ENCODE measurements at regions not wholly inside any gene's neighbourhood (a gene's known extent, or its start where the extent isn't known, plus 50 kb on each side); places are given as distances from the start of the nearest gene placed in this dataset.

GRCh38 chr5:56461584-56461983, 228.5 kb upstream of the ANKRD55 start:
- TF ChIP-seq POLR2A (IDR thresholded peaks at IDR 0.05) (no peak), CTCF (IDR thresholded peaks at IDR 0.05) (no peak), POLR2AphosphoS5 (IDR thresholded peaks at IDR 0.05) (no peak)
- WGBS = 93% methylated on average over 4 of the region's 4 CpGs
- H3K4me1 ChIP-seq (replicated peaks) = no peaks in the 10 kb centered on the region

GRCh38 chr5:56460681-56461191, 227.6 kb upstream of the ANKRD55 start:
- Histone ChIP-seq H3K27ac (no peak overlapping the region), H3K4me3 (no peak overlapping the region), H3K9me3 (no peaks in the 10 kb centered on the region), H3K27me3 (replicated peaks; ENCODE audit: insufficient read depth) (no peaks in the 10 kb centered on the region), H3K4me1 (replicated peaks) (no peaks in the 10 kb centered on the region), H3K36me3 (no peaks in the 10 kb centered on the region)
- intact Hi-C loops (cut with DNase I) = no loop called here
- WGBS = 13% methylated on average over 5 of the region's 5 CpGs
- DNase-seq (ENCODE audit: low spot score) = peak; percentile 75
- TF ChIP-seq POLR2AphosphoS5 (IDR thresholded peaks at IDR 0.05) = no peak
- no peak for TF ChIP-seq CTCF (IDR thresholded peaks at IDR 0.05)
- no peak for TF ChIP-seq POLR2A (IDR thresholded peaks at IDR 0.05)

More at GRCh38 chr5:56461584-56461983, 228.5 kb upstream of the ANKRD55 start:
- Histone ChIP-seq H3K36me3 (no peaks in the 10 kb centered on the region), H3K27ac (no peak overlapping the region), H3K9me3 (no peaks in the 10 kb centered on the region), H3K4me3 (no peak overlapping the region), H3K27me3 (replicated peaks; ENCODE audit: insufficient read depth) (no peaks in the 10 kb centered on the region)
- intact Hi-C loops (cut with DNase I) = no loop called here
- DNase-seq (ENCODE audit: low spot score) = no peak

GRCh38 chr5:56460195-56460546, 227.0 kb upstream of the ANKRD55 start:
- H3K4me1 ChIP-seq (replicated peaks) = no peaks in the 10 kb centered on the region
- intact Hi-C loops (cut with DNase I) = no loop called here
- H3K27ac ChIP-seq = no peak overlapping the region
- no peaks in the 10 kb centered on the region for H3K9me3 ChIP-seq
- DNase-seq (ENCODE audit: low spot score) = no peak
- H3K36me3 ChIP-seq = no peaks in the 10 kb centered on the region
- WGBS = 23% methylated on average over 2 of the region's 2 CpGs
- H3K4me3 ChIP-seq = no peak overlapping the region
- no peak for TF ChIP-seq POLR2A (IDR thresholded peaks at IDR 0.05)
- no peak for TF ChIP-seq CTCF (IDR thresholded peaks at IDR 0.05)
- TF ChIP-seq POLR2AphosphoS5 (IDR thresholded peaks at IDR 0.05) = no peak
- no peaks in the 10 kb centered on the region for H3K27me3 ChIP-seq (replicated peaks; ENCODE audit: insufficient read depth)

- TF ChIP-seq CTCF (IDR thresholded peaks at IDR 0.05) (no peak), POLR2AphosphoS5 (IDR thresholded peaks at IDR 0.05) (no peak), POLR2A (IDR thresholded peaks at IDR 0.05) (no peak)
- DNase-seq (ENCODE audit: low spot score) = no peak
- no peak overlapping the region for H3K27ac ChIP-seq
These were observed 226.5 kb upstream of the ANKRD55 start for GRCh38 chr5:56459394-56460194.

More at GRCh38 chr5:56459394-56460194, 226.5 kb upstream of the ANKRD55 start:
- Histone ChIP-seq H3K4me3 (no peak overlapping the region), H3K36me3 (no peaks in the 10 kb centered on the region), H3K4me1 (replicated peaks) (no peaks in the 10 kb centered on the region), H3K9me3 (no peaks in the 10 kb centered on the region), H3K27me3 (replicated peaks; ENCODE audit: insufficient read depth) (no peaks in the 10 kb centered on the region)
- WGBS = 56% methylated on average over 6 of the region's 6 CpGs
- intact Hi-C loops (cut with DNase I) = no loop called here

Data from prostate gland (tissue), 2 donors.